GDM1 (cell line): ENCODE measurements at regions not wholly inside any gene's neighbourhood (a gene's known extent, or its start where the extent isn't known, plus 50 kb on each side); places are given as distances from the start of the nearest gene placed in this dataset.
"Not testable (repeated sequence)": the region's sequence is repeated elsewhere in the genome, so short reads cannot be mapped to it uniquely, and the experiment has no call there.

ENCODE experiments used
- DNase-seq: peaks from one replicate; lab custom pipeline; 2025; lab: John Stamatoyannopoulos, UW

- DNase-seq = no peak
Measured at GRCh38 chr14:104398656-104399055, 180.9 kb upstream of the C14orf180 start.

GRCh38 chr14:104399432-104400155, 180.0 kb upstream of the C14orf180 start:
- DNase-seq = no peak

GRCh38 chr14:104400355-104400754, 179.2 kb upstream of the C14orf180 start:
- DNase-seq = no peak

GRCh38 chr14:104401785-104402184, 177.8 kb upstream of the C14orf180 start:
- no peak for DNase-seq

GRCh38 chr14:104402303-104402702, 177.3 kb upstream of the C14orf180 start:
- DNase-seq = not testable (repeated sequence)

GRCh38 chr14:104403421-104404220, 175.9 kb upstream of the C14orf180 start:
- no peak for DNase-seq

GRCh38 chr14:104404922-104405321, 174.6 kb upstream of the C14orf180 start:
- no peak for DNase-seq

- DNase-seq = no peak
Measured at GRCh38 chr14:104405360-104406226, 174.0 kb upstream of the C14orf180 start.

GRCh38 chr14:104406831-104407230, 172.7 kb upstream of the C14orf180 start:
- DNase-seq = no peak

GRCh38 chr14:104416383-104416782, 163.2 kb upstream of the C14orf180 start:
- DNase-seq = no peak

GRCh38 chr14:104419865-104420505, 159.6 kb upstream of the C14orf180 start:
- DNase-seq = no peak

- DNase-seq = not testable (repeated sequence)
Measured at GRCh38 chr14:104420523-104420922, 159.0 kb upstream of the C14orf180 start.

- no peak for DNase-seq
Measured at GRCh38 chr14:104420990-104421389, 158.6 kb upstream of the C14orf180 start.

- no peak for DNase-seq
Measured at GRCh38 chr14:104421401-104421821, 158.2 kb upstream of the C14orf180 start.

GRCh38 chr14:104421892-104422828, 157.4 kb upstream of the C14orf180 start:
- no peak for DNase-seq

GRCh38 chr14:104422837-104423681, 156.5 kb upstream of the C14orf180 start:
- no peak for DNase-seq

GRCh38 chr14:104423701-104424405, 155.7 kb upstream of the C14orf180 start:
- no peak for DNase-seq

- DNase-seq = no peak
Measured at GRCh38 chr14:104424406-104425072, 155.0 kb upstream of the C14orf180 start.
